ENCODE measurements at regions not wholly inside any gene's neighbourhood (a gene's known extent, or its start where the extent isn't known, plus 50 kb on each side); places are given as distances from the start of the nearest gene placed in this dataset.

Small RNA genes in the stretch of these regions (small RNA-seq; reads per million reads assigned to genes)
- 0 reads per million in 2 experiments for gene AC034244.1
